Activated T-cell treated with anti-CD3 and anti-CD28 coated beads for 4 hours (primary cell): ENCODE measurements at regions not wholly inside any gene's neighbourhood (a gene's known extent, or its start where the extent isn't known, plus 50 kb on each side); places are given as distances from the start of the nearest gene placed in this dataset.

Experiments used
- DNase-seq: peaks from one replicate; pipeline ENCODE4 v3.0.0-alpha.2; 2020

GRCh38 chr1:38536089-38536488, 323.5 kb downstream of the RRAGC start:
- no peak for DNase-seq

- DNase-seq = no peak
These were observed 325.1 kb downstream of the RRAGC start for GRCh38 chr1:38534473-38534823.

DNA sequence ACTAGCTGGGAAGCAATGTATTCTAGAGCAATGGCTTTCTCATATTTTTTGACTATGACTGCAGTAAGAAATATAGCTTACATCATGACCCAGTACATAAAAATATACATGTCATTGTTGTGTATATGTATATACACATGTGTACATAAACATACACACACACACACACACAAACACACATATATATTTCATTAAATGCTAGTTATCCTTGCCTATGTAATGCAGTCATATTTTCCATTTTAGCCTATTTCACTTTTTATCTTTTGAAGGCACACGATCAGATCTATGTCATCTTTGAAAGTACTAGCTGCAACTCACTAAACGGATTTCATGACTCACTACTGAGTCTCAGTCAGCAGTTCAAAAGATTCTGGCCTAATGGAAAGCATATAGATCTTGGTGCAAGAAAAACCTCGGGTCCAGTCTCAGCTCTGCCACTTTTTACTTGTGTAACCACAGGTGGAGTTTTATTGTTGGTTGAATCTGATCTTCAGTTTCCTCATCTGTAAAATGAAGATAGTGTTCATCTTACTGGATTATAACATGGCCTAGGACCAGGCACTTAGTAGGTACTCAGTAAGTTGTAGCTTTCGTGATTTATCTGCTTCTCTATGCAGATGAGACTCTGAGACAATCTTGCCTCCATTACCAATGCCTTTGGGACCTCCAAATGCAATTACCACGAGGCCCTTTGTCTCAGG, 325.6 kb downstream of the RRAGC start:
- DNase-seq = no peak

GRCh38 chr1:38530957-38531356, 328.6 kb downstream of the RRAGC start:
- DNase-seq = no peak

- DNase-seq = no peak
These were observed 329.6 kb downstream of the RRAGC start for GRCh38 chr1:38529946-38530345.

DNA sequence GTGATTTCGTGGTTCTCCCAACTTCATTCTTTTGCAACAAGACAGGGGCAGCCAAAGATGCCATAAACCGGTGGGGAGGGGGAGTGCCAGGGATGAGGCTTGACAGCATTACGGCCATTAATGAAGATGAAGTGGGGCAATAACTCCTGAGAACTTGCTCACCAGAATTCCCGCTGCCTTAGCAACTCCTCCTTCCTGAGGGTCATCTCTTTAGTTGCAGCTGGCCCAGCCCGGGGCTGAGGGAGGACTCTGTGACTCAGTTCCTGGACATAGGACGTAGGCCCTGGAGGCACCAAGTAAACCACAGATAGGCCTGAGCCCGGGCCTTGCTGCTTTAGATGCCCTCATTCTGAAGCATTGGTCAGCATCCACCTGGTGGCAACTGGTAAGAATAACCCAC, 330.2 kb downstream of the RRAGC start:
- no peak for DNase-seq

DNA sequence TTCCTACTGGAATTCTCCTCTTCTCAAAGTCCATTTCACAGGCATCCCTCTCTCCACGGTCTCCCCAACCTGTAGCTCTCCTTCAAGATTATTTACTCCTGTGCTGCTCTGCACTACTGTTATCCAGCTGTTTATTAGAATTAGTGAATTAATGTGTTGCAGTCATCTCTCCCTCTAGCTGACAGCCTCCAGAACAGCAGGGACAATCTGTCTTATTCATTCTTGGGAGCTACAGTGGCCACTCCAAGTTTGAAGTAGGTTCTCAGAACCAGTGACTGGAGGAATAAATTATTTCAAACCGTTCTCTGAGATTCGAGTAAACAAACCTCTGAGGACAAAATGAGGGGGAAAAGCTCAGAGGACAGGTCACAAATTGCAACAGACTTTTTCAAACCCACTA, 330.9 kb downstream of the RRAGC start:
- DNase-seq = no peak

DNA sequence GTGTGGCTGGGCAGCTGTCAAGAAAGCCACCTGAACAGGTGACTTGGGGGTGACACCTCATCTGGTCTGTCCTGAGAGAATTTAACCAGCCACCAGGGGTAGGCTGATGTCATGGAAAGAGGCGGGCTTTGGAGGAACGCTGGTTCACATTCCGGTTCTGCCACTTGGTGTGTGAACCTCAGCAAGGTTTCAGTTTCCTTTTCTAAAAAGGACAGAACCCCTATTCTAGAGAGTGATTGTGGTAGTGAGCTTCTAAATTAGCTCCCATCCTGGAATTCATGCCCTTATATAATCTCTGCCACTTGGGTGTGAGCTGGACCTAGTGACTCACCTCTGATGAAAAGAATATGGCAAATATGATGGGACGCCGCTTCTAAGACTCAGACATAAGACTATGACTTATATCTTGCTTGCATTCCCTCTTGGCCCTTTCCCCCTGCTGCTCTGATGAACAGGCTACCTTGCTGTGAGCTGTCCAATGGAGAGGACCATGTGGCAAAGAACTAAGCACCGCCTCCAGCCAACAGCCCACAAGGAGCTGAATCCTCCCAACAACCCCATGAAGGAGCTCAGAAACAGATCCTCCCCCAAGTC, 332.1 kb downstream of the RRAGC start:
- DNase-seq = peak; percentile 38

DNA sequence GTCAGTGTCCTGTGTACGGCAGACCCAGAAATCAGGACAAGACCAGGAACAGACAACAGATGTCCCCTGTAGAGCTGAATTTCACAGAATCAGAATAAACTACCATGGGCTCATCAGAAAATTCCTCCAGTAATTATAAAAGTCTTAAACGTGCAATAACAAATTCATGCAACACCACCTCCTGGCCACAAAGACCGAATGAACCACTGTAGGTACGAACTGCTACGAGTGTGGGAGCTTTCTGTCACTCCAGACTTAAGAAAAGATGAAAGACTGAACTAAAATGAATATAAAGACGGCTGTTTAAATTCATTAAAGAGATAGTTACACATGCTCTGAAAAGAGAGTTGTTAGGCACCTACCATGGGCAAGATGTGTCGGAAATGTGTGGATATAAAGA, 333.5 kb downstream of the RRAGC start:
- DNase-seq = no peak

- DNase-seq = no peak
These were observed 334.1 kb downstream of the RRAGC start for GRCh38 chr1:38525343-38526043.

DNA sequence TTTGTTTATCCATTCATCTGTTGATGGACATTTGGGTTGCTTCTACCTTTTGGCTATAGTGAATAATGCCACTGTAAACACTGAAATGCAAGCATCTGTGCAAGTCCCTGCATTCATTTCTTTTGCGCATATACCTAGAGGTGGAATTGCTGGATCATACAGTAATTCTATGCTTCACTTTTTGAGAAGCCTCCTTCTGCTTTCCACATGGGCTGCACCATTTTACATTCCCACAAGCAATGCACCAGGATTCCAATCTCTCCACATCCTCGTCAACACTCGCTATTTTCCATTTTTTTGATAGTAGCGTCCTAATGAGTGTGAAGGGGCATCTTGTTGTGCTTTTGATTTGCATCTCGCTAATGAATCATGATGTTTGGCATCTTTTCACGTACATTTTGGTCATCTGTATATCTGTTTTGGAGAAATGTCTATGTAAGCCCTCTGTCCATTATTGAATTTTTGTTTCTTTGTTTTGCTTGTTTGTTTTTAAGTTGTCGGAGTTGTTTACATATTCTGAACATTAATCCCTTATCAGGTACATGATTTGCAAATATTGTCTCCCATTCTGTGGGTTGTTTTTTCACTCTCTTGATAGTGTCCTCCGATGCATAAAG, 335.4 kb downstream of the RRAGC start:
- no peak for DNase-seq

- DNase-seq = no peak
These were observed 336.0 kb downstream of the RRAGC start for GRCh38 chr1:38523568-38523939.

- no peak for DNase-seq
These were observed 336.5 kb downstream of the RRAGC start for GRCh38 chr1:38522915-38523567.

- no peak for DNase-seq
These were observed 343.0 kb downstream of the RRAGC start for GRCh38 chr1:38516560-38516959.

DNA sequence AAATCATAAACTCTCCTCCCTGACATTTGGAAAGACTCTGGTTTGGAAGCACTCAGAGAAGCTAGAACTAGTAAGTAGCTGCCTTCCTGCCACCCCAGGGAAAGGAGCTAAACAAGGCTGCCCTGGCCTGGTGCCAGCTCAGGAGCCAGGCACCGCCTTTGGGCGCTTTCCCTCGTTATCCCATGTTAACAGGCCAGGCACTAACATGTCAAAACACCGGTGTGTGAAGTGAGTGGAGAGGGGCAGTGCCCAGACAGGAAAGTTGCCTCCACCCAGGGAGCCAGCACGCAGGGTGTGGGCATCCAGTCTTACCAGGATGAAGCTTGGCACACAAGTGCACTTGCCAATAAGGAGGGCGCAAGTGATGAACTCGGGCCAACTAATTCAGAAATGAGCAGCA, 346.8 kb downstream of the RRAGC start:
- DNase-seq = no peak

GRCh38 chr1:38512024-38512767, 347.4 kb downstream of the RRAGC start:
- DNase-seq = no peak

DNA sequence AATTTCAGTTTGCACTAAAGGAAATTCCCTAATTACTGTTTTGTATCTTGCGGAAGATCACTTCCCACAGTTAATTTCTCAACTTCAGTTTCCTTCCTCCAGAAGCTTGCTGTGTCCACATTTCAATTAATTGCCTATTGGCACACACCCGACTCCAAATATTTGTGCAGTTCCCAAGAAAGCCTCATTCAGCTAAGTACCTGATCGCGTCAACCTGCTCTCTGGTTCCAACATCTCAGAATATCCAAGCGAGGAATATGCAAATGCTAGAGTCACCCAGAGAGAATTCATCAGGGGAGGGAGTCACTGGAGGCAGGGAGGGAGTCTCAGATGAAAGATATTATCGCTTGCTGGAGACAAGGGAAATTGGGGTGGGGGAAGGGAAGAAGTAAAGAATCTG, 351.3 kb downstream of the RRAGC start:
- DNase-seq = no peak

DNA sequence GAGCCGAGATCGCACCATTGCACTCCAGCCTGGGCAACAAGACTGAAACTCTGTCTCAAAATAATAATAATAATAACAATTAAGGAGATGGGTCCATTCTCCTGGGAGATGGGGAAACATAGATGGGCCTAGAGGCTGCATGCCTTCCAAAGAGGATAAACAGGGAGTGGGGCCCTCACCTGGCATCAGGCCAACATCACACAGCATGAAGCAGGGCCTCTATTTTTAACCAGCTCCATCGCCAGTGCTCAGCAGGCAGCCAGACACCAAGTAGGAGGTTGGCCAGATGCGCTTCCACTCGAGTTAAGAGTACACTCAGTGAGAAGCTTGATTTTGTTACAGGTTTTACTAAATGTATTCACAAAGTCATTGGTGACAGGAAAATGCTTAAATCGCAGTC, 352.0 kb downstream of the RRAGC start:
- DNase-seq = no peak

DNA sequence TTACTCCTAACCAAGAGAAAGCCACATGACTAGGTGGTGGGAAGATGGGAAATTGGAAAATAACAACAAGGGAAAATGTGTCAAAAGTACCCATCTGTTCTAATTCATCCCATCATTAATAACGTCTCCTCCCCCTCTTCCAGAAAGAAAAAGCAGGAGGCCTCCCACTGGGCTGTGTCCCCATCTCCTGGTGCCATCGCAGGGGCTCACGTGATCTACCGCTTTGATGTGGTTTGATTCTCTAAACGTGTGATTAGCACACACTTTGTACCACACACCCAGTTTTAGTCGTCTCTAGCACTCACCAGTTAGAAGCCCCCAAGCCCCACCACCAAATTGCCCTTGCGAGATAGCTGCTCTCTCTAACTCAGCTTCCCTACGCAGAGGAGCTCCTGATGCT, 353.6 kb downstream of the RRAGC start:
- DNase-seq = no peak

GRCh38 chr1:38502758-38503157, 356.8 kb downstream of the RRAGC start:
- no peak for DNase-seq

- DNase-seq = no peak
These were observed 358.7 kb downstream of the RRAGC start for GRCh38 chr1:38500891-38501290.

- DNase-seq = no peak
These were observed 359.2 kb downstream of the RRAGC start for GRCh38 chr1:38500352-38500751.

- DNase-seq = no peak
These were observed 360.9 kb downstream of the RRAGC start for GRCh38 chr1:38498686-38499085.
